ENCODE measurements at regions not wholly inside any gene's neighbourhood (a gene's known extent, or its start where the extent isn't known, plus 50 kb on each side); places are given as distances from the start of the nearest gene placed in this dataset.

- DNase-seq (ENCODE audit: low spot score): no peak
- CTCF ChIA-PET: interaction anchor here (1.6 to 2.7 kb wide), 3 partner anchors 11 to 1025 kb away, joined by 3 to 11 read pairs (median 3); no protein-coding TSS in a partner anchor
- Mint-ChIP-seq H3K27ac (no peak overlapping the region), H3K9me3 (peaks cover 4% of the 10 kb centered on the region; the same call in 1 of the 2 replicates), H3K4me3 (no peak overlapping the region), H3K4me1 (no peaks in the 10 kb centered on the region), H3K36me3 (no peaks in the 10 kb centered on the region), H3K27me3 (ENCODE audit: low read depth) (no peaks in the 10 kb centered on the region)
- no peak for ATAC-seq
- POLR2A ChIA-PET: no interaction called here
- TF ChIP-seq CREB1 (CRISPR knock-in tag; IDR thresholded peaks at IDR 0.05): no peak
- TF ChIP-seq ZNF425 (CRISPR knock-in tag; conservative IDR thresholded peaks at IDR 0.05): no peak
- no peak for TF ChIP-seq ELF4 (CRISPR knock-in tag; IDR thresholded peaks at IDR 0.05; ENCODE audit: low read depth)
- no peak for TF ChIP-seq ZBTB21 (CRISPR knock-in tag; IDR thresholded peaks at IDR 0.05; ENCODE audit: borderline replicate concordance)
- no peak for TF ChIP-seq ATF6 (CRISPR knock-in tag; IDR thresholded peaks at IDR 0.05)
- TF ChIP-seq PRDM15 (CRISPR knock-in tag; IDR thresholded peaks at IDR 0.05): no peak
- TF ChIP-seq E2F5 (CRISPR knock-in tag; IDR thresholded peaks at IDR 0.05): no peak
- TF ChIP-seq USF1 (CRISPR knock-in tag; IDR thresholded peaks at IDR 0.05): no peak
- no peak for TF ChIP-seq IRF1 (CRISPR knock-in tag; IDR thresholded peaks at IDR 0.05)
- no peak for TF ChIP-seq RELA (CRISPR knock-in tag; IDR thresholded peaks at IDR 0.05; ENCODE audit: borderline replicate concordance)
- TF ChIP-seq EMX1 (CRISPR knock-in tag; IDR thresholded peaks at IDR 0.05): no peak
- TF ChIP-seq E2F1 (CRISPR knock-in tag; IDR thresholded peaks at IDR 0.05): no peak
- TF ChIP-seq MAX (CRISPR knock-in tag; IDR thresholded peaks at IDR 0.05): no peak
- no peak for TF ChIP-seq NFYB (CRISPR knock-in tag; conservative IDR thresholded peaks at IDR 0.05; ENCODE audit: low read depth)
- TF ChIP-seq NFATC4 (CRISPR knock-in tag; IDR thresholded peaks at IDR 0.05): no peak
- TF ChIP-seq CBFB (CRISPR knock-in tag; IDR thresholded peaks at IDR 0.05; ENCODE audit: low read depth): no peak
- TF ChIP-seq ETV6 (CRISPR knock-in tag; IDR thresholded peaks at IDR 0.05): no peak
- no peak for TF ChIP-seq TEAD4 (CRISPR knock-in tag; IDR thresholded peaks at IDR 0.05)
Observed at GRCh38 chr14:56471056-56471455, 108.5 kb upstream of the TMEM260 start.

Data from WTC11 (cell line).